Activated CD4-positive, alpha-beta memory T cell treated with anti-CD3 and anti-CD28 coated beads for 36 hours (primary cell): ENCODE measurements at regions not wholly inside any gene's neighbourhood (a gene's known extent, or its start where the extent isn't known, plus 50 kb on each side); places are given as distances from the start of the nearest gene placed in this dataset.

Experiments
- CTCF ChIA-PET: fragments of 350-600 bp; sonication (Branson Sonifier 250); formaldehyde crosslinking; loops from one replicate; lab custom pipeline; 2021; ENCODE audit warnings: antibody characterized with exemption, inconsistent platforms; lab: Charles Lee
- POLR2A ChIA-PET: fragments of 350-600 bp; sonication (Branson Sonifier 250); formaldehyde crosslinking; loops from one replicate; lab custom pipeline; 2021; ENCODE audit warnings: antibody characterized with exemption; lab: Charles Lee
- DNase-seq: peaks from one replicate; pipeline ENCODE4 v3.0.0-alpha.2; 2020
- H3K27ac Mint-ChIP-seq: one replicate; pipeline ENCODE4 v1.8.0; 2021; ENCODE audit warnings: mixed read lengths
- H3K27me3 Mint-ChIP-seq: one replicate; pipeline ENCODE4 v1.8.0; 2021; ENCODE audit warnings: mixed read lengths
- H3K36me3 Mint-ChIP-seq: one replicate; pipeline ENCODE4 v1.8.0; 2021; ENCODE audit warnings: mixed read lengths
- H3K4me1 Mint-ChIP-seq: one replicate; pipeline ENCODE4 v1.8.0; 2021; ENCODE audit warnings: low read depth, mixed read lengths
- H3K4me3 Mint-ChIP-seq: one replicate; pipeline ENCODE4 v1.8.0; 2021; ENCODE audit warnings: mild to moderate bottlenecking, mixed read lengths
- H3K9me3 Mint-ChIP-seq: one replicate; pipeline ENCODE4 v1.8.0; 2021; ENCODE audit warnings: mixed read lengths
- intact Hi-C: fragments of 100-400 bp; cut with micrococcal nuclease; formaldehyde crosslinking; loops from one replicate; pipeline ENCODE4 v1.15.1; 2023

DNA sequence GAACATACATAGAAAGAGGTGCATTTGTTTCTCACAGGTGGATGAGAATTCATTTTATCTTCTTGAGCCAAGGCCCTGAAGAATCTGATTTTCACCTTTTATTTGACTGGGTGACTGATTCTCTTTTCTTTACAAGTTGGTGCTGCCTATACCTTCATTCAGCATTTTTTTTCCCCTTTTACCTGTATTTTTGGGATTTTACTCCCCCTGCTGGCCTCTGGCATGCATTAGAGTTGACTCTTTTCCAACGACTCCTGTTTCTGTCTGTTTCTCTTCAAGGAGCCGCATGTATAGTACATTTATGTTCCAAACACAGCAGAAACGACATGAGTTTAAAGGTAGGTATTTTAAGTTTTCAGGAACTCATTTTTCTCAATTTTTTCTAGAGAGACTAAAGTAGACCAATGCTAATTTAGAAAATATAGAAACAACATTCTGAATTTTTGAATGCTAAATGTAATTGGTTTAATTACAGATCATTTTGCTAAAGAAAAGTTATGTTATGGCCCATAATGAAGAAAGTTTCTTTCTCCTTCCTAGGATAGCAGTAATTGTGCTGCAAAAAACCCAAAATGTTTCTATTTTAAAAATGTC lies 149.8 kb upstream of the HDAC9 start:
- no peaks in the 10 kb centered on the region for H3K36me3 Mint-ChIP-seq
- no peak overlapping the region for H3K4me3 Mint-ChIP-seq
- H3K9me3 Mint-ChIP-seq, result peaks cover 6% of the 10 kb centered on the region
- intact Hi-C loops, result loop anchor here (1.0 to 2.0 kb wide), 3 partner anchors 575 to 664 kb away; no protein-coding TSS in a partner anchor
- H3K27ac Mint-ChIP-seq, result no peak overlapping the region
- DNase-seq, result peak; percentile 20
- H3K4me1 Mint-ChIP-seq, result no peaks in the 10 kb centered on the region
- ChIA-PET CTCF (interaction anchor here (0.7 to 3.1 kb wide), 11 partner anchors 10 to 665 kb away, joined by 3 to 19 read pairs (median 3); no protein-coding TSS in a partner anchor), POLR2A (no interaction called here)
- H3K27me3 Mint-ChIP-seq, result peaks cover 5% of the 10 kb centered on the region

GRCh38 chr7:18347170-18347569 lies 148.4 kb upstream of the HDAC9 start:
- Mint-ChIP-seq H3K27ac (no peak overlapping the region), H3K9me3 (no peaks in the 10 kb centered on the region), H3K27me3 (peaks cover 5% of the 10 kb centered on the region), H3K36me3 (no peaks in the 10 kb centered on the region), H3K4me3 (no peak overlapping the region), H3K4me1 (no peaks in the 10 kb centered on the region)
- ChIA-PET POLR2A (no interaction called here), CTCF (interaction anchor here (0.6 to 1.4 kb wide), 2 partner anchors 163 to 577 kb away, joined by 3 to 6 read pairs; no protein-coding TSS in a partner anchor)
- no peak for DNase-seq
- intact Hi-C loops, result no loop called here

GRCh38 chr7:18350678-18351077 lies 144.9 kb upstream of the HDAC9 start:
- H3K9me3 Mint-ChIP-seq, result no peaks in the 10 kb centered on the region
- DNase-seq, result no peak
- H3K27ac Mint-ChIP-seq, result no peak overlapping the region
- ChIA-PET CTCF (interaction anchor here (0.9 to 4.4 kb wide), 4 partner anchors 17 to 668 kb away, joined by 3 to 22 read pairs (median 6); no protein-coding TSS in a partner anchor), POLR2A (no interaction called here)
- no peak overlapping the region for H3K4me3 Mint-ChIP-seq
- no peaks in the 10 kb centered on the region for H3K36me3 Mint-ChIP-seq
- peaks cover 3% of the 10 kb centered on the region for H3K27me3 Mint-ChIP-seq
- no peaks in the 10 kb centered on the region for H3K4me1 Mint-ChIP-seq
- intact Hi-C loops, result no loop called here

- intact Hi-C loops, result loop anchor here (1.0 to 2.0 kb wide), 2 partner anchors 218 to 314 kb away; no protein-coding TSS in a partner anchor
- H3K36me3 Mint-ChIP-seq, result no peaks in the 10 kb centered on the region
These were observed 143.0 kb upstream of the HDAC9 start for GRCh38 chr7:18352339-18353255.

DNA sequence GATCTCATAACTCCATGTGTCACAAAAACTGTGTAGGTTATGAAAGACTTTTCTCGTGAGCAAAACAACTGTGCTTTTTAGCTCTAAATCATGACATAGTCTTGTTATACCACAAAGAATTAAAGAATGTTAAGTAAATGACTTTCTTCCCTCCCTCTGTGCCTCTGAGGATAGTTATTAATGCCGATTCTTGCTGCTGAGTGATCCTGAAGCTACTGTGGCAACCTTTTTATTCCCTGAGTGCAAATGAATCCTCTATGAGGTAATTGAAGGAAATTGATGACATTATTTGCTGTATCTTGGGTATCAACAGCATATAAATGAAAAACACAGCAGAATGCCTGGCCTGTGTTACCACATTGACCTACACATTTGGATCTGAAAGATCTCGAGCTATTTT lies 142.2 kb upstream of the HDAC9 start:
- no peak overlapping the region for H3K27ac Mint-ChIP-seq
- H3K4me1 Mint-ChIP-seq, result peaks cover 3% of the 10 kb centered on the region
- H3K27me3 Mint-ChIP-seq, result no peaks in the 10 kb centered on the region
- ChIA-PET CTCF (interaction anchor here (0.9 to 4.4 kb wide), 9 partner anchors 11 to 670 kb away, joined by 3 to 22 read pairs (median 3); no protein-coding TSS in a partner anchor), POLR2A (interaction anchor here (0.6 kb wide), 1 partner anchor 47 kb away, joined by 4 read pairs; no protein-coding TSS in a partner anchor)
- intact Hi-C loops, result loop anchor here (2.0 kb wide), 1 partner anchor 217 kb away; no protein-coding TSS in a partner anchor
- H3K36me3 Mint-ChIP-seq, result no peaks in the 10 kb centered on the region
- H3K4me3 Mint-ChIP-seq, result no peak overlapping the region
- H3K9me3 Mint-ChIP-seq, result no peaks in the 10 kb centered on the region
- DNase-seq, result no peak

More at GRCh38 chr7:18352339-18353255, 143.0 kb upstream of the HDAC9 start:
- no peak overlapping the region for H3K4me3 Mint-ChIP-seq
- peak; percentile 25 for DNase-seq
- ChIA-PET CTCF (interaction anchor here (0.8 to 4.4 kb wide), 12 partner anchors 12 to 670 kb away, joined by 3 to 22 read pairs (median 3); no protein-coding TSS in a partner anchor), POLR2A (interaction anchor here (0.6 kb wide), 1 partner anchor 47 kb away, joined by 4 read pairs; no protein-coding TSS in a partner anchor)
- peaks cover 3% of the 10 kb centered on the region for H3K27me3 Mint-ChIP-seq
- no peak overlapping the region for H3K27ac Mint-ChIP-seq
- no peaks in the 10 kb centered on the region for H3K9me3 Mint-ChIP-seq
- peaks cover 3% of the 10 kb centered on the region for H3K4me1 Mint-ChIP-seq

DNA sequence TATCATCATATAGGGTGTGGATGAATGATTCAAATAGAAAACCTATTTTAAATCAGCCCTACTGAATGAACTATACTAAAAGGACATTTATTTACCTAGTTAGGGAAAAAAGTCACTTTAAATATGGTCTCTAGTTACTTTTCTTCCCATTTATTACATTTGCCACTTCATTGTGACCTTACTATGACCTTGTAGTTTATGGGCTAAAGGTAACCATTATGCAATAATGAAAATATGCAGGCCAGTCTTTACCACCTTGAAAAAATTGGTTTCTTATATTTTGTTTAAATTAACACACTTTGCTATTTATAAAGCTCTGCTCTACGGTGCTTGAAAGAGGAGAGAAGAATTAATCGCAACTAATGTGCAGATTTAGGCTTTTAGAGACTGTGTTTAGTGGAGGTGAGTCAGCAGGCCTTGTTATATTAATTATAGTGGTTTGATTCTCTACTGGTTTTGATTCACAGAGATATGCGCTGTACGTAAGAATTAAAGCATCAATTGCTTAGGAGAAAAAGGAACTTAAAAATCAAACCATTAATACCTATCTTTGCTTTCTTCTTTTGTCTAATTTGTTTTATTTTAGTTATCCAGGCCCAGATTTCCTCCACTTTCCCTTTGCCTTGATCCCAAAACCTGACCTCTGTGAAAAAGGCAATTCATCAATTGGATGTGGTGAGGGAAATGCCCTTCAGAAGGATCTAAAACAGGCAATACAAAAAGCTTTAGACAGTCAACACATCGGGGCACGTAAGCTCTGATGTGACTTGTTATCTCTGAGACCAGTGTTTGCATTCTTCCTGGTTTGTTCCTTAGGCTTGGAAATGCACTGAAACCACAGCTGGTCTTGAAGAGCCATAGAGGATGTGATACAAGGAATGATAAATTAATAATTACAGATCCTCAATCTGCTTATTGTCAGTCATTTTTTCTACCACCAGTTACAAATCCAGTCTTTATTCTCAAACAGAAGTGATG lies 141.2 kb upstream of the HDAC9 start:
- no peaks in the 10 kb centered on the region for H3K36me3 Mint-ChIP-seq
- H3K27me3 Mint-ChIP-seq, result no peaks in the 10 kb centered on the region
- no peak overlapping the region for H3K4me3 Mint-ChIP-seq
- ChIA-PET CTCF (interaction anchor here (1.0 to 4.4 kb wide), 3 partner anchors 11 to 311 kb away, joined by 3 to 22 read pairs (median 5); no protein-coding TSS in a partner anchor), POLR2A (no interaction called here)
- no peaks in the 10 kb centered on the region for H3K9me3 Mint-ChIP-seq
- intact Hi-C loops, result no loop called here
- peaks cover 3% of the 10 kb centered on the region for H3K4me1 Mint-ChIP-seq
- H3K27ac Mint-ChIP-seq, result no peak overlapping the region
- DNase-seq, result no peak

DNA sequence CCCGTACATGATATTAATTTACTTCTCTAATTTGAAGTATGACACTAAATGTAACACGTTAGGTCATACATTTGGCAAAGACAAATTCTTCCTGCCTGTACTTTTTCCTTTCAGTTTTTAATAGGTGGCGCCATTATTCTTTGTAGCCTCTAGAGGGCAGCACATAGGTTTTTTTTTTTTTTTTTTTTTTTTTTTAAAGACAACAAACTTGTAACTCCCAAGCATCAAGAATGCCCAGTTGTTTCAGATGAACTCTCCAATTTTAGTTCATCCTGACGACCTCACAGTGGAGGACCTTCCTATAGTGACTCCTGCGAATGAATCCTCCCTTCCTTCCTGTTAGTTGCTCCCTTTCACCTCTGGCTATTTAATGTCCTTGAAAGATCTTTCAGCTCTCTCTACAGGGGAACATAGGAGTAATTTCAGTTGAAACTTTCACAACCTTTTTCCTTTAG lies 139.3 kb upstream of the HDAC9 start:
- Mint-ChIP-seq H3K36me3 (no peaks in the 10 kb centered on the region), H3K27ac (no peak overlapping the region), H3K27me3 (no peaks in the 10 kb centered on the region), H3K9me3 (no peaks in the 10 kb centered on the region), H3K4me1 (peaks cover 3% of the 10 kb centered on the region), H3K4me3 (no peak overlapping the region)
- POLR2A ChIA-PET, result no interaction called here
- DNase-seq, result no peak
- intact Hi-C loops, result no loop called here
- CTCF ChIA-PET, result interaction anchor here (0.9 to 1.4 kb wide), 3 partner anchors 17 to 140 kb away, joined by 3 to 6 read pairs (median 4); partner anchors contain the start of gene HDAC9

GRCh38 chr7:18357691-18358090 lies 137.9 kb upstream of the HDAC9 start:
- no peak for DNase-seq
- no peaks in the 10 kb centered on the region for H3K36me3 Mint-ChIP-seq
- H3K9me3 Mint-ChIP-seq, result no peaks in the 10 kb centered on the region
- no peak overlapping the region for H3K4me3 Mint-ChIP-seq
- POLR2A ChIA-PET, result no interaction called here
- peaks cover 3% of the 10 kb centered on the region for H3K4me1 Mint-ChIP-seq
- CTCF ChIA-PET, result interaction anchor here (0.6 to 1.5 kb wide), 9 partner anchors 8 to 651 kb away, joined by 3 to 6 read pairs (median 3); no protein-coding TSS in a partner anchor
- no peak overlapping the region for H3K27ac Mint-ChIP-seq
- intact Hi-C loops, result no loop called here
- H3K27me3 Mint-ChIP-seq, result no peaks in the 10 kb centered on the region

- no peaks in the 10 kb centered on the region for H3K4me1 Mint-ChIP-seq
- no peaks in the 10 kb centered on the region for H3K27me3 Mint-ChIP-seq
- H3K4me3 Mint-ChIP-seq, result no peak overlapping the region
- H3K9me3 Mint-ChIP-seq, result no peaks in the 10 kb centered on the region
- POLR2A ChIA-PET, result no interaction called here
- H3K27ac Mint-ChIP-seq, result no peak overlapping the region
- DNase-seq, result no peak
- CTCF ChIA-PET, result no interaction called here
- H3K36me3 Mint-ChIP-seq, result no peaks in the 10 kb centered on the region
- intact Hi-C loops, result no loop called here
These were observed 133.8 kb upstream of the HDAC9 start for GRCh38 chr7:18361756-18362155.

DNA sequence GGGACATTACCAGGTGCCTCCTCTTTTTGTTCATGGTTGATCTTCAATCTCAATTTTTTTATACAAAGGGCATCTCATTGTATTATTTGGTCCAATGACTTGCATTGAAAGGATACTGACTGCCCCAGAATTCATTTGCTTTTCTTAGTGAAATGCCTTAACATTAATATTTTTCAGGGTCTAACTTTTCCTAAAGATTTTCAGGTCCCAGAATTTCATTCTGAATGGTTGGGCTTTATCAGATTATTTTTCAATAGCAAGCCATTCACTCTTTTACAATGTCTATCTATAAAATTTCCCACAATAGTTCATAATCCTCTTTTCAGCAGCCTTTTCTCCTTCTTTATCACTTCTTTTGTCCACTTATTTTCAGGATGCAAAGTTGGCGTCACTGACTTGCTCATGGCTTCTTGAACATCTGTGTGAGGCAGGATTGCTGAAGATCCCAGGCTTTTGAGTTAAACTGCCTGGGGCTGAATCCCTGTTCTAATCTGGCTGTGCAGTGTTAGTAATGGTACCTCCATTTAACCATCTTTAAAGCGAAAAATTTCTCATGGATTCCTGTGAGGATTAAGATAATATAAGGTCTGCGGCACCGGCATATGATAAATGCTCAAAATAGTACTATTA lies 131.7 kb upstream of the HDAC9 start:
- no peak for DNase-seq
- H3K27me3 Mint-ChIP-seq, result no peaks in the 10 kb centered on the region
- no peak overlapping the region for H3K27ac Mint-ChIP-seq
- ChIA-PET POLR2A (no interaction called here), CTCF (interaction anchor here (0.8 kb wide), 1 partner anchor 302 kb away, joined by 3 read pairs; no protein-coding TSS in a partner anchor)
- no peaks in the 10 kb centered on the region for H3K9me3 Mint-ChIP-seq
- no peak overlapping the region for H3K4me3 Mint-ChIP-seq
- no peaks in the 10 kb centered on the region for H3K4me1 Mint-ChIP-seq
- intact Hi-C loops, result no loop called here
- no peaks in the 10 kb centered on the region for H3K36me3 Mint-ChIP-seq
